H1 (cell line): ENCODE measurements at regions not wholly inside any gene's neighbourhood (a gene's known extent, or its start where the extent isn't known, plus 50 kb on each side); places are given as distances from the start of the nearest gene placed in this dataset.

Experiments
- RAD21 ChIP-seq, 2 experiments: IDR thresholded peaks in 1 of 2; conservative IDR thresholded peaks in 1 of 2; 2 replicates each; pipeline ENCODE4 v1.6.1; 2011; ENCODE audit warnings: low read depth in 2 of 2, low read length in 2 of 2, improper control_type of control experiment in 1 of 2, inconsistent platforms in 1 of 2, mild to moderate bottlenecking in 1 of 2, moderate library complexity in 1 of 2
- TBP ChIP-seq: IDR thresholded peaks from 2 replicates; pipeline ENCODE4 v1.6.1; 2011; ENCODE audit warnings: low read depth, low read length, improper control_type of control experiment

DNA sequence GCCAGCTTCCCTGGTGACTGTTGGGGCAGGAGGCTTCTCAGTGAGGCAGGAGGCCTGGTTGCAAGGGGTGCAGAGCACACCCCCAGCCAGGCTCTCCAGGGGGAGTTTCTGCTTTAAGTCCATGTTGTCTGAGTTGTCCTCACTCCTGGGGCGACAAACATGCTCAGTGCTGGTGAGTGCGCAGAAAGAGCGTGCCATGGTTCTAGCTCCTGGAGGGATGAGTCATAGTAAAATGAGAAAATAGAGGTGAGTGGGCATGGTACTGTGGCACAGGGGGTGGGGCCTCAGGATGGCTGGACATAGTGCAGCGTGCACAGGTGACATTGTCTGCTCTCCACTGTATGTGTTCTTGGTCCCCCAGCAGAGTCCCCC, 457.2 kb upstream of the HS6ST1 start (continued):
- no peak for TF ChIP-seq RAD21 (IDR thresholded peaks at IDR 0.05 in 1 of 2, conservative IDR thresholded peaks at IDR 0.05 in 1 of 2; ENCODE audit: low read depth in 2 of 2, low read length in 2 of 2)
- TF ChIP-seq TBP: no peak
